ENCODE measurements at regions not wholly inside any gene's neighbourhood (a gene's known extent, or its start where the extent isn't known, plus 50 kb on each side); places are given as distances from the start of the nearest gene placed in this dataset.
"Not testable (repeated sequence)": the region's sequence is repeated elsewhere in the genome, so short reads cannot be mapped to it uniquely, and the experiment has no call there.

- intact Hi-C loops (cut with DNase I) = no loop called here
- Histone ChIP-seq H3K9me3 (ENCODE audit: control insufficient read depth, low read length) (no peaks in the 10 kb centered on the region), H3K27me3 (ENCODE audit: control insufficient read depth, insufficient read depth) (no peaks in the 10 kb centered on the region), H3K4me3 (ENCODE audit: low read length) (no peak overlapping the region), H3K4me1 (ENCODE audit: control insufficient read depth, insufficient read depth, low read length) (no peaks in the 10 kb centered on the region), H3K27ac (ENCODE audit: low read length) (no peak overlapping the region)
- DNase-seq = no peak
- WGBS = 48% methylated on average over 3 of the region's 3 CpGs
- no peak for ATAC-seq
Measured at GRCh38 chr2:106339609-106340008, 128.6 kb downstream of the RGPD3 start.

- ATAC-seq = no peak
- no peaks in the 10 kb centered on the region for H3K4me1 ChIP-seq (ENCODE audit: control insufficient read depth, insufficient read depth, low read length)
- DNase-seq = no peak
- H3K27ac ChIP-seq (ENCODE audit: low read length) = no peak overlapping the region
- WGBS = 89% methylated on average over 5 of the region's 5 CpGs
- H3K4me3 ChIP-seq (ENCODE audit: low read length) = no peak overlapping the region
- H3K9me3 ChIP-seq (ENCODE audit: control insufficient read depth, low read length) = no peaks in the 10 kb centered on the region
- intact Hi-C loops (cut with DNase I) = no loop called here
- no peaks in the 10 kb centered on the region for H3K27me3 ChIP-seq (ENCODE audit: control insufficient read depth, insufficient read depth)
Measured at GRCh38 chr2:106339132-106339531, 129.1 kb downstream of the RGPD3 start.

DNA sequence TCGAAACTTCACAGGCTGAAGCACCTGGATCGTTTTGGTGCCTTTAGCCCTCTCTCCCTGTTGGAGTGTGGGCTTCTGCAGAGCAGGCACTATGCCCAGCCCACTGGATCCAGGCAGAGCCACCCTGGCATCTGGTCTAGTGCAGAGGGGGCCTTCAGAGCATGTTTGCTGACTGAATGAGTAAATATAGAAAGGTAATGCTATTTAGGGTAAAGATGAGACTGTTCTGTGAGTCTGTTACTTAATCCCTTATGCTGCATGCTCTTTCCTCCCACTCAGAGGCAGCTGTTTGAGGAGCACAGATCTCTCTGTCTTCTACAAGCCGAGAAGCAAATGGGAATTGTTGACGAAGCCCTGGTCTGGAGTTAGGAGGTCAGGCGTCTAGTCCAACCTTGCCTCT lies 130.2 kb downstream of the RGPD3 start:
- ATAC-seq (no peak), DNase-seq (no peak)
- H3K4me3 ChIP-seq (ENCODE audit: low read length) = no peak overlapping the region
- intact Hi-C loops (cut with DNase I) = no loop called here
- no peaks in the 10 kb centered on the region for H3K9me3 ChIP-seq (ENCODE audit: control insufficient read depth, low read length)
- H3K27ac ChIP-seq (ENCODE audit: low read length) = no peak overlapping the region
- no peaks in the 10 kb centered on the region for H3K27me3 ChIP-seq (ENCODE audit: control insufficient read depth, insufficient read depth)
- H3K4me1 ChIP-seq (ENCODE audit: control insufficient read depth, insufficient read depth, low read length) = no peaks in the 10 kb centered on the region
- 89% methylated on average over 5 of the region's 5 CpGs for WGBS

DNA sequence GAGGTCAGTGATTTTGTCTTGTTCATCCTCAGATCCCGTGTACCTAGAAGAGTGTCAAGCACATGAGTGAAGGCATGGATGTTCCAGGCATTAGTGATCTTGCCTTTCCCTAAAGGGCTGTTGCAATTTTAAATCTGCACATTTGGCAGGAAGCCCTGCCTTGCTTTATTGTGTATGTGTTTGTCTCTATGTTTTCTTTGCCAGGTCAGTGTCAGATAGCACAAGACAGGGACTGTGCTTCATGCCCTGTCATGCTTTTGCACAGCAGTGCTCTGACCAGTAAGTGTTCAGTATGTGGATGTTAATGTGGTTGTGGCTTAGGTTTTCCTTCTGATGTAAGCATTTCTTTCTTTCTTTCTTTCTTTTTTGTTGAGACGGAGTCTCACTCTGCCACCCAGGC lies 131.5 kb downstream of the RGPD3 start:
- Histone ChIP-seq H3K4me3 (ENCODE audit: low read length) (no peak overlapping the region), H3K4me1 (ENCODE audit: control insufficient read depth, insufficient read depth, low read length) (no peaks in the 10 kb centered on the region), H3K27ac (ENCODE audit: low read length) (no peak overlapping the region), H3K27me3 (ENCODE audit: control insufficient read depth, insufficient read depth) (no peaks in the 10 kb centered on the region), H3K9me3 (ENCODE audit: control insufficient read depth, low read length) (no peaks in the 10 kb centered on the region)
- intact Hi-C loops (cut with DNase I) = no loop called here
- WGBS = 70% methylated on average over 2 of the region's 2 CpGs
- ATAC-seq = no peak
- DNase-seq = no peak

DNA sequence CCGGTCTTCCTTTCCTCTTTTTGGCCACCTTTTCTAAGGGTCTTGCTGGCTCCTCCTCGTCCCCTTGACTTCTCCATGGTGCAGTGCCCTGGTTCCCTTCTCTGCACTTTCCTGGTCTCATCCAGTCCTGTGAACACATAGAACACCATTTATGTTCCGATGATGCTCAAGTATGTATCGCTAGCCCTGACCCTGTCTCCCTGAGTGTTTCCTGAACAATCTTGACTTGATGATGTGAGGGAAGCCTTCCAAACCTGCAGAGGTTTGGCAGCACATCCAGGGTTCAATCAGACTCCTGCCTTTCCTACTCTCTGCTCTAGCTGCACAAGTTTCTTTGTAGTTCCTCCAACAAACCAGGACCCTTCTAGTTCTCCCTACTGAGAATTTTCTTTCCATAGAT lies 132.1 kb downstream of the RGPD3 start:
- WGBS = 61% methylated on average over 4 of the region's 4 CpGs
- H3K9me3 ChIP-seq (ENCODE audit: control insufficient read depth, low read length) = no peaks in the 10 kb centered on the region
- H3K27ac ChIP-seq (ENCODE audit: low read length) = peak overlapping the region; percentile 36
- H3K4me1 ChIP-seq (ENCODE audit: control insufficient read depth, insufficient read depth, low read length) = no peaks in the 10 kb centered on the region
- no peaks in the 10 kb centered on the region for H3K27me3 ChIP-seq (ENCODE audit: control insufficient read depth, insufficient read depth)
- DNase-seq = no peak
- peak in 1 of 2 donors; percentile 60 for ATAC-seq
- H3K4me3 ChIP-seq (ENCODE audit: low read length) = no peak overlapping the region
- intact Hi-C loops (cut with DNase I) = no loop called here

- intact Hi-C loops (cut with DNase I) = no loop called here
- DNase-seq (no peak), ATAC-seq (peak; percentile 66 to 74)
- Histone ChIP-seq H3K4me3 (ENCODE audit: low read length) (no peak overlapping the region), H3K27ac (ENCODE audit: low read length) (no peak overlapping the region), H3K4me1 (ENCODE audit: control insufficient read depth, insufficient read depth, low read length) (no peaks in the 10 kb centered on the region), H3K9me3 (ENCODE audit: control insufficient read depth, low read length) (no peaks in the 10 kb centered on the region), H3K27me3 (ENCODE audit: control insufficient read depth, insufficient read depth) (no peaks in the 10 kb centered on the region)
- WGBS = 35% methylated on average over 4 of the region's 4 CpGs
Measured at GRCh38 chr2:106334802-106335201, 133.4 kb downstream of the RGPD3 start.

GRCh38 chr2:106333253-106333873 lies 134.8 kb downstream of the RGPD3 start:
- H3K4me3 ChIP-seq (ENCODE audit: low read length); intact Hi-C loops (cut with DNase I); H3K27ac ChIP-seq (ENCODE audit: low read length); H3K27me3 ChIP-seq (ENCODE audit: control insufficient read depth, insufficient read depth); H3K9me3 ChIP-seq (ENCODE audit: control insufficient read depth, low read length); DNase-seq; ATAC-seq; H3K4me1 ChIP-seq (ENCODE audit: control insufficient read depth, insufficient read depth, low read length): not testable (repeated sequence)
- WGBS = 92% methylated on average over 10 of the region's 10 CpGs

DNA sequence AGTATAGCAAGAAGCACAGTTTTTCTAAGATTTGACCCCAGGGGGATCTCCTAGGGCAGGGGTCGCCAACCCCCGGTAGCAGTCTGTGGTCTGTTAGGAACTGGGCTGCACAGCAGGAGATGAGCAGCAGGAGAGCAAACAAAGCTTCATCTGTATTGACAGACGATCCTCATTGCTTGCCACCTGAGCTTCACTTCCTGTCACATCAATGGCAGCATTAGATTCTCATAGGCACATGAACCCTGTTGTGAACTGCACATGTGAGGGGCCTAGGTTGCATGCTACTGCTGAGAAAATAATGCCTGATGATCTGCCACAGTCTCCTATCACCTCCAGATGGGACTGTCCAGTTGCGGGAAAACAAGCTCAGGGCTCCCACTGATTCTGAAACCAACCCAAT lies 136.2 kb downstream of the RGPD3 start:
- H3K4me1 ChIP-seq (ENCODE audit: control insufficient read depth, insufficient read depth, low read length) = no peaks in the 10 kb centered on the region
- ATAC-seq (no peak), DNase-seq (no peak)
- no peak overlapping the region for H3K4me3 ChIP-seq (ENCODE audit: low read length)
- H3K27me3 ChIP-seq (ENCODE audit: control insufficient read depth, insufficient read depth) = no peaks in the 10 kb centered on the region
- no peaks in the 10 kb centered on the region for H3K9me3 ChIP-seq (ENCODE audit: control insufficient read depth, low read length)
- intact Hi-C loops (cut with DNase I) = no loop called here
- 56% methylated on average over 4 of the region's 4 CpGs for WGBS
- H3K27ac ChIP-seq (ENCODE audit: low read length) = no peak overlapping the region

GRCh38 chr2:106330384-106331261 lies 136.5 kb upstream of the UXS1 start:
- intact Hi-C loops (cut with DNase I); H3K27me3 ChIP-seq (ENCODE audit: control insufficient read depth, insufficient read depth): not testable (repeated sequence)
- WGBS = 63% methylated on average over 11 of the region's 11 CpGs

DNA sequence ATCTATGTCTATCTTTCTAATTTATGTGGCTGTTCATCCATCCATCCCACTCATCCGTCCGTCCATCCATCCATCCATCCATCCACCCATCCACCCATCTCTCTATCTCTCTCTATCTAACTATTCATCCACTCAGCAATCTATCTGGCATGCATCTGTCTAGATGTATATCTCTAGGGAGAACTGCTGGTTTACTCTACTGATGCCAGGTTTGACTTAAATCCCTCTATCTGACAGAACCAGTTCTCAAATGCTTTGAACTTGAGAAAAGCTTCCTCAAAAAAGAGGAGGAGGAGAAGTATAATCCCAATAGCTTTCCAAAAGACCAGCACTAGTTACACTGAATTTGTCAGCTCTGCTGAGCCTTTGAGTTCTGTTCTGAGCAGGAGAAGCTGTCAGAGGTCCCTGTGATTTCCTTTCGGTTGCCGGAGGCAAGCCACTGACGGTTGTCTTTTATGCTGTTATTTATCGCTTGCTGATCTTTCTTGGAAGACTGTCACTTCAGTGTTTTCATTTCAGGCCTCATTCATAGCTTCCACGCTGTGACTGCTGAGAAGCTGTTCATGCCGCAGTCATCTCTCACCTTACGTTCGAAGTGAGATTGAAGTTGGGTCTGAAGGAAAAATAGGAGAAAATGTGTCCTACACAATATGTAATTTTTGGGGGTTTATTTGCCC lies 129.4 kb upstream of the UXS1 start:
- no peaks in the 10 kb centered on the region for H3K27me3 ChIP-seq (ENCODE audit: control insufficient read depth, insufficient read depth)
- no peak for DNase-seq
- H3K27ac ChIP-seq (ENCODE audit: low read length) = no peak overlapping the region
- no peaks in the 10 kb centered on the region for H3K9me3 ChIP-seq (ENCODE audit: control insufficient read depth, low read length)
- 84% methylated on average over 10 of the region's 10 CpGs for WGBS
- no peak for ATAC-seq
- no peak overlapping the region for H3K4me3 ChIP-seq (ENCODE audit: low read length)
- no peaks in the 10 kb centered on the region for H3K4me1 ChIP-seq (ENCODE audit: control insufficient read depth, insufficient read depth, low read length)
- intact Hi-C loops (cut with DNase I) = no loop called here

More at GRCh38 chr2:106330384-106331261, 136.5 kb upstream of the UXS1 start:
- ATAC-seq; H3K4me1 ChIP-seq (ENCODE audit: control insufficient read depth, insufficient read depth, low read length); H3K27ac ChIP-seq (ENCODE audit: low read length); H3K4me3 ChIP-seq (ENCODE audit: low read length); DNase-seq; H3K9me3 ChIP-seq (ENCODE audit: control insufficient read depth, low read length): not testable (repeated sequence)

- ATAC-seq = no peak
- no peak for DNase-seq
- Histone ChIP-seq H3K27me3 (ENCODE audit: control insufficient read depth, insufficient read depth) (no peaks in the 10 kb centered on the region), H3K9me3 (ENCODE audit: control insufficient read depth, low read length) (no peaks in the 10 kb centered on the region), H3K4me3 (ENCODE audit: low read length) (no peak overlapping the region), H3K4me1 (ENCODE audit: control insufficient read depth, insufficient read depth, low read length) (no peaks in the 10 kb centered on the region), H3K27ac (ENCODE audit: low read length) (no peak overlapping the region)
- intact Hi-C loops (cut with DNase I) = no loop called here
- 60% methylated on average over 5 of the region's 5 CpGs for WGBS
Measured at GRCh38 chr2:106322281-106322680, 128.2 kb upstream of the UXS1 start.

Data from right cardiac atrium (tissue), 5 donors.